ENCODE measurements at regions not wholly inside any gene's neighbourhood (a gene's known extent, or its start where the extent isn't known, plus 50 kb on each side); places are given as distances from the start of the nearest gene placed in this dataset.

DNA sequence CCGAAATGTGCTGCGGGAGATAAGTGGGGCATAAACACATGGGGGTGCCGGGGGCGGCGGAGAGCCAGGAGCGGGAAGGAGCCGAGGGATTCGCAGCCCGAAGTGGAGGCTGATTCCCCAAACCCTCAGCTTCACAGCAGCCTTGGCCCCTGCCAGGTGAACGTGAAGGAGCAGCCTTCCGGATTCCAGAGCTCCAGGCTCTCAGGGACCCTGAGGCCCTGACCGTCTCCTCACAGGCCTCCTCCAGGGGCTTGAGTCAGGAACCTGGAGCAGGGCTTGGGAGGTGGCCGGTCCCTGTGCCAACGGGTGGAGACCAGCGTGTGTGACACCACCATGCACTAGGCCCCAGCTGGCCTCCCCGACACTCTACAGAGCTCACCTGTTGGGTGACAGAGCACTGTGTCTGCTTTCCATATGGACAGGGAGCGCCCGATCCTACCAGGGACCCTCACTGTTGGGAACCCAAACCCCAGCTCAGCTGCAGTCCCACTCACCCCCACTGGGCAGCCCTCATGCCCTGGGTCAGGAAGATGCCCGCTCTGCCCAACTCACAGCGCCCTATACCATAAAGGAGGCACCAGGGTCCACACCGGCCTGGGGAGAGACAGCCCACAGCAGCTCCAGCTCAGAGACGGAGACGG lies 117.6 kb upstream of the OTOS start:
- Histone ChIP-seq H3K27ac (ENCODE audit: low read depth, low read length, poor library complexity, severe bottlenecking) (no peak overlapping the region), H3K4me1 (ENCODE audit: insufficient read depth, low read length, poor library complexity, severe bottlenecking) (no peaks in the 10 kb centered on the region), H3K36me3 (ENCODE audit: insufficient read depth, low read length, poor library complexity, severe bottlenecking) (no peaks in the 10 kb centered on the region), H3K4me3 (ENCODE audit: low read depth, low read length, poor library complexity, severe bottlenecking) (no peak overlapping the region), H3K9me3 (ENCODE audit: low read depth, low read length, poor library complexity, severe bottlenecking) (no peaks in the 10 kb centered on the region), H3K27me3 (replicated peaks; ENCODE audit: insufficient read depth, low read depth, low read length, poor library complexity) (no peaks in the 10 kb centered on the region)
- TF ChIP-seq CTCF (conservative IDR thresholded peaks at IDR 0.05; ENCODE audit: low read depth, low read length) = no peak
- TF ChIP-seq EZH2 (IDR thresholded peaks at IDR 0.05; ENCODE audit: borderline replicate concordance, low read depth, low read length, poor library complexity, severe bottlenecking) = no peak
- no TSS peak for BruUV-seq (replicated peaks)
- ChIA-PET POLR2A (ENCODE audit: low non-redundant PET) (no interaction called here), CTCF (no interaction called here)
- intact Hi-C loops (cut with micrococcal nuclease; ENCODE audit: unreplicated experiment) = no loop called here
- no peak for DNase-seq (ENCODE audit: low spot score)

- POLR2A ChIA-PET (ENCODE audit: low non-redundant PET) = no interaction called here
- no peaks in the 10 kb centered on the region for H3K9me3 ChIP-seq (ENCODE audit: low read depth, low read length, poor library complexity, severe bottlenecking)
These were observed 118.2 kb upstream of the OTOS start for GRCh38 chr2:240258685-240259084.

DNA sequence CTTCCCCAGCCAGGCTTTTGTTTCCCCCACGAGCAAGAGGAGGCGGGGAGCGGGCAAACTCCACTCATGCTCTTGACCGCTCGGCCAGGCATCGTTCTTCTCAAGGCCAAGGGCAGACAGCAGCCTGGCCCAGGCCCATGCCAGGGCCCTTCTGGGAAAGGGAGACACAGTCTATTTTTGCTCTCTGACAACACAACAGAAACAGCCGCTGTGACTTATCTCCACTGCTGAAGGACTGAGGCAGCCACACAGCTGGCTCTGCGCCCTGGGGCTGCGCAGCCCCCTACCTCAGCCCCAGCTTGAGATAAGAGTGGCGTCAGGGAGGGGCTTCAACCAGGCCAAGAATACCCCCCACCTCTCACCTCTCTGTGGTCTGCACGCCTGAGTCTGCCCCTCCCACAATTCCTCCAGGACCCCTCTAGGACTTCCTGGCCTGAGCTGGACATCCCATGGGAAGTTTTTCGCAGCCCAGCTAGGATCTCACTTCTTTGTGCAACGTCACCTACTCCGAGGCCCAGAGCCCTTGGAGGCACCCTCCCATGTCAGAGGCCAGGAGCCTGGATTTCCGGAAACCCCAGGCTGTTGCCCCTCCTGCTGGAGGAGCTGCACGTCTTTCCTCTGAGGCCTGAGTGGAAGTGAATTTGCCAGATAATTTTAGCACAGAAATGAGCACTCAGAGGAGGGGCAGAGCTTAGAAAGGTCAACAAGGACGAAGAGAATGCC lies 118.9 kb upstream of the OTOS start:
- ChIA-PET CTCF (no interaction called here), POLR2A (ENCODE audit: low non-redundant PET) (no interaction called here)
- BruUV-seq (replicated peaks) = no TSS peak
- no peaks in the 10 kb centered on the region for H3K27me3 ChIP-seq (replicated peaks; ENCODE audit: insufficient read depth, low read depth, low read length, poor library complexity)
- no peaks in the 10 kb centered on the region for H3K4me1 ChIP-seq (ENCODE audit: insufficient read depth, low read length, poor library complexity, severe bottlenecking)
- TF ChIP-seq EZH2 (IDR thresholded peaks at IDR 0.05; ENCODE audit: borderline replicate concordance, low read depth, low read length, poor library complexity, severe bottlenecking) (no peak), CTCF (conservative IDR thresholded peaks at IDR 0.05; ENCODE audit: low read depth, low read length) (no peak)
- no peaks in the 10 kb centered on the region for H3K9me3 ChIP-seq (ENCODE audit: low read depth, low read length, poor library complexity, severe bottlenecking)
- intact Hi-C loops (cut with micrococcal nuclease; ENCODE audit: unreplicated experiment) = no loop called here
- no peak for DNase-seq (ENCODE audit: low spot score)
- no peaks in the 10 kb centered on the region for H3K36me3 ChIP-seq (ENCODE audit: insufficient read depth, low read length, poor library complexity, severe bottlenecking)
- H3K4me3 ChIP-seq (ENCODE audit: low read depth, low read length, poor library complexity, severe bottlenecking) = no peak overlapping the region
- H3K27ac ChIP-seq (ENCODE audit: low read depth, low read length, poor library complexity, severe bottlenecking) = no peak overlapping the region

More at GRCh38 chr2:240258685-240259084, 118.2 kb upstream of the OTOS start:
- Histone ChIP-seq H3K36me3 (ENCODE audit: insufficient read depth, low read length, poor library complexity, severe bottlenecking) (no peaks in the 10 kb centered on the region), H3K4me3 (ENCODE audit: low read depth, low read length, poor library complexity, severe bottlenecking) (no peak overlapping the region), H3K4me1 (ENCODE audit: insufficient read depth, low read length, poor library complexity, severe bottlenecking) (no peaks in the 10 kb centered on the region), H3K27ac (ENCODE audit: low read depth, low read length, poor library complexity, severe bottlenecking) (no peak overlapping the region), H3K27me3 (replicated peaks; ENCODE audit: insufficient read depth, low read depth, low read length, poor library complexity) (no peaks in the 10 kb centered on the region)
- TF ChIP-seq EZH2 (IDR thresholded peaks at IDR 0.05; ENCODE audit: borderline replicate concordance, low read depth, low read length, poor library complexity, severe bottlenecking) = no peak
- TF ChIP-seq CTCF (conservative IDR thresholded peaks at IDR 0.05; ENCODE audit: low read depth, low read length) = no peak
- DNase-seq (ENCODE audit: low spot score) = no peak
- no TSS peak for BruUV-seq (replicated peaks)
- CTCF ChIA-PET = no interaction called here
- intact Hi-C loops (cut with micrococcal nuclease; ENCODE audit: unreplicated experiment) = no loop called here

Data from A673 (cell line).